Stomach (tissue), 8 donors: ENCODE measurements at regions not wholly inside any gene's neighbourhood (a gene's known extent, or its start where the extent isn't known, plus 50 kb on each side); places are given as distances from the start of the nearest gene placed in this dataset.

ENCODE experiments used
- DNase-seq, 2 donors: peaks; one replicate each; pipeline versions ENCODE4 v3.0.0 to v3.0.0-alpha.2; 2013 to 2019
- H3K27ac ChIP-seq, 5 donors: fragments of 200-600 bp in 4 of 5; sonication (generic) in 4 of 5; one replicate each; pipeline ENCODE4 v1.5.1; 2013 to 2019; ENCODE audit warnings: mild to moderate bottlenecking in 1 of 5, moderate library complexity in 1 of 5
- H3K27me3 ChIP-seq, 3 donors: fragments of 200-600 bp; sonication (generic); one replicate each; pipeline ENCODE4 v1.5.1; 2017 to 2019; ENCODE audit warnings: mixed run types in 1 of 3
- H3K36me3 ChIP-seq, 4 donors: fragments of 200-600 bp; sonication (generic); 1 replicate in 3 of 4; 2 replicates in 1 of 4; pipeline ENCODE4 v1.5.1; 2016 to 2019
- H3K4me1 ChIP-seq, 4 donors: fragments of 200-600 bp; sonication (generic); one replicate each; pipeline ENCODE4 v1.5.1; 2016 to 2019
- H3K4me3 ChIP-seq, 4 donors: fragments of 200-600 bp; sonication (generic) in 3 of 4; one replicate each; pipeline ENCODE4 v1.5.1; 2016 to 2019; ENCODE audit warnings: mild to moderate bottlenecking in 1 of 4
- H3K9me3 ChIP-seq, 4 donors: fragments of 200-600 bp; sonication (generic); one replicate each; pipeline ENCODE4 v1.5.1; 2016 to 2019
- CTCF ChIP-seq, 7 experiments: fragments of 450-650 bp in 4 of 7; fragments of 200-600 bp in 3 of 7; sonication (generic) in 3 of 7; IDR thresholded peaks; one replicate each; pipeline ENCODE4 v1.5.1; 2016 to 2019; ENCODE audit warnings: antibody characterized with exemption in 7 of 7, control low read depth in 2 of 7, mild to moderate bottlenecking in 1 of 7
- EP300 ChIP-seq: sonication (generic); formaldehyde crosslinking; IDR thresholded peaks from one replicate; pipeline ENCODE4 v1.6.1; 2017; ENCODE audit warnings: antibody characterized with exemption
- POLR2A ChIP-seq, 4 donors: fragments of 450-650 bp; IDR thresholded peaks; one replicate each; pipeline ENCODE4 v1.6.1; 2016; ENCODE audit warnings: antibody characterized with exemption in 4 of 4, control low read depth in 2 of 4, mild to moderate bottlenecking in 1 of 4, moderate library complexity in 1 of 4
- POLR2AphosphoS5 ChIP-seq, 3 donors: sonication (generic); formaldehyde crosslinking; IDR thresholded peaks; one replicate each; pipeline ENCODE4 v1.6.1; 2016; ENCODE audit warnings: antibody characterized with exemption in 3 of 3
- WGBS, 5 donors: extraction: QIAGEN DNeasy Blood & Tissue Kit in 3 of 5; methylation state at CpG; one replicate each; pipeline versions ENCODE4 v1.1.5 to v1.1.7; 2013 to 2018; 5-methylcytosine and 5-hydroxymethylcytosine counted together
- intact Hi-C: fragments of 100-400 bp; cut with DNase I; formaldehyde crosslinking; loops from one replicate; pipeline ENCODE4 v1.15.1; 2023; ENCODE audit warnings: low total_unique reads
- donor health status: healthy with polysubstance abuse.
- donor health status: Bipolar disorder and iron deficiency.
- donor health status: healthy.

- Histone ChIP-seq H3K4me3 (no peak overlapping the region), H3K36me3 (no peaks in the 10 kb centered on the region), H3K4me1 (peaks cover 0 to 12% (median 0%) of the 10 kb centered on the region in 4 donors), H3K9me3 (no peaks in the 10 kb centered on the region), H3K27ac (no peak overlapping the region), H3K27me3 (peaks cover 0 to 54% (median 5%) of the 10 kb centered on the region in 3 donors)
- no peak for TF ChIP-seq CTCF (IDR thresholded peaks at IDR 0.05)
- no peak for TF ChIP-seq EP300
- TF ChIP-seq POLR2AphosphoS5 (IDR thresholded peaks at IDR 0.05), result no peak
- TF ChIP-seq POLR2A (IDR thresholded peaks at IDR 0.05), result no peak
- intact Hi-C loops, result no loop called here
- 60 to 70% (median 70%) methylated on average over 3 of the region's 3 CpGs for WGBS, 5 donors
- no peak for DNase-seq
Measured at GRCh38 chr21:38680401-38680800, 125.3 kb upstream of the ETS2 start.

GRCh38 chr21:38683222-38683621 lies 122.5 kb upstream of the ETS2 start:
- peaks cover 0 to 12% (median 0%) of the 10 kb centered on the region in 4 donors for H3K4me1 ChIP-seq
- TF ChIP-seq POLR2AphosphoS5 (IDR thresholded peaks at IDR 0.05), result no peak
- TF ChIP-seq EP300, result no peak
- no peak for TF ChIP-seq CTCF (IDR thresholded peaks at IDR 0.05)
- peaks cover 0 to 31% (median 5%) of the 10 kb centered on the region in 3 donors for H3K27me3 ChIP-seq
- H3K4me3 ChIP-seq, result no peak overlapping the region
- no peaks in the 10 kb centered on the region for H3K36me3 ChIP-seq
- no peak for DNase-seq
- WGBS, 5 donors, result 67 to 73% (median 68%) methylated on average over 3 to 4 of the region's 4 CpGs
- no peak overlapping the region for H3K27ac ChIP-seq
- intact Hi-C loops, result no loop called here
- H3K9me3 ChIP-seq, result no peaks in the 10 kb centered on the region

- no peak for TF ChIP-seq POLR2AphosphoS5 (IDR thresholded peaks at IDR 0.05)
- TF ChIP-seq CTCF (IDR thresholded peaks at IDR 0.05), result no peak
- no peak for TF ChIP-seq EP300
- no peak for TF ChIP-seq POLR2A (IDR thresholded peaks at IDR 0.05)
- Histone ChIP-seq H3K36me3 (no peaks in the 10 kb centered on the region), H3K4me1 (no peaks in the 10 kb centered on the region), H3K27ac (no peak overlapping the region), H3K4me3 (no peak overlapping the region), H3K9me3 (no peaks in the 10 kb centered on the region), H3K27me3 (peaks cover 0 to 26% (median 5%) of the 10 kb centered on the region in 3 donors)
- no peak for DNase-seq
- WGBS, 5 donors, result 63 to 83% (median 77%) methylated on average over 5 of the region's 5 CpGs
- intact Hi-C loops, result no loop called here
Measured at GRCh38 chr21:38688068-38688467, 117.7 kb upstream of the ETS2 start.

GRCh38 chr21:38691631-38692030 lies 114.1 kb upstream of the ETS2 start:
- Histone ChIP-seq H3K9me3 (no peaks in the 10 kb centered on the region), H3K4me1 (no peaks in the 10 kb centered on the region), H3K36me3 (no peaks in the 10 kb centered on the region), H3K27ac (no peak overlapping the region), H3K4me3 (no peak overlapping the region), H3K27me3 (peaks cover 0 to 22% (median 0%) of the 10 kb centered on the region in 3 donors)
- TF ChIP-seq CTCF (IDR thresholded peaks at IDR 0.05) (no peak), POLR2AphosphoS5 (IDR thresholded peaks at IDR 0.05) (no peak)
- no peak for DNase-seq
- intact Hi-C loops, result no loop called here
